GM19043 (cell line): ENCODE measurements at regions not wholly inside any gene's neighbourhood (a gene's known extent, or its start where the extent isn't known, plus 50 kb on each side); places are given as distances from the start of the nearest gene placed in this dataset.

Experiments
- ATAC-seq: cut with Tn5 transposase; IDR thresholded peaks from one replicate; pipeline ENCODE4 v1.9.1; 2021; ENCODE audit warnings: low read depth; ENCODE audit not compliant: unreplicated experiment

DNA sequence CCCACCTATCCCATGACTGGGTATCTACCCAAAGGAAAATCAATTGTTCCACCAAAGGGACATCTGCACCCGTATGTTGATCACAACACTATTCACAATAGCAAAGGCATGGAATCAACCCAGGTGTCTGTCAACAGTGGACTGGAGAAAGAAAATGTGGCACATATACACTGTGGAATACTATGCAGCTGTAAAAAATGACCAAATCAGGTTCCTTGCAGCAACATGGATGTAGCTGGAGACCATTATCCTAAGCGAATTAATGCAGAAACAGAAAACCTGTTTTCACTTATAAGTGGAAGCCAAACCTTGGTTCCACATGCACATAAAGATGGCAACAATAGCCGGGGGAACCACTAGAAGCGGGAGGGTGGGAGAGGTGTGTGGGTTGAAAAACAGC is 228.6 kb downstream of the UQCRFS1 start:
- no peak for ATAC-seq

DNA sequence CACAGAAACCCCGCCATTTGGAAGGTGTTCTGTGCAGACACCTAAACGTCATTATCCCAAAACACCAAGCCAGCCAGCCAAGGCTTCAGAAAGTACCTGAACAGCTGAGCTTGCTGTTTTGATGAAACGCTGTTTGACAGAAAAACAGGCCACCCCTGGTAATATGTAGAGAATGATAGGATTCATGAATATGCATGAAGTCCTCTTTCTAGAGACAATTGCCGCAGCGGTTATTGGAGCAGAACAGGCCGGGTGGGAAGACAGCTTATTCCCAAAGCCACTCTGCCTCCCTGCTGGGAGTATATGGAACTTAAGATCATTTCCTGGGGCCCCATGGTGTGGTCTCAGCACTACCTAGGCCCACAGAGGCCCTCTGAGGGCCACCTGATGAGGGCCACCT is 229.5 kb downstream of the UQCRFS1 start:
- ATAC-seq: no peak

DNA sequence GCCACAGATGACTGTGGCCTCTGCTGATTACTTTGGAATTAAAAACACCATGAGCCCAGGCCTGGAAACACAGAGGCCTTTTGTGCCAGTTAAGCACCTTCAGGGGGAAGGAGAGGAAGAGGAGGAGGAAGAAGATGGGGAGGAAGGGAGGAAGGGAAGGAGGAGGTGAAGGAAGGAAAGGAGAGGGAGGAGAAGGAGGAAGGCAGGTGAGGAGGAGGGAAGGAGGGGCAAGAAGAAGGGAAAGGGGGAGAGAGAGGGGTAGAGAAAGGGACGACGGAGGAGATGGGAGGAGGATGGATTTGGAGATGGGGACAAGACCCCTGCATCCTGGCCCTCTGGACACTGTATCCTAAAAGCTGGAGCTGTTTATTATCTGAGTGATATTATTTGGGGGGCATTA is 231.0 kb downstream of the UQCRFS1 start:
- no peak for ATAC-seq

DNA sequence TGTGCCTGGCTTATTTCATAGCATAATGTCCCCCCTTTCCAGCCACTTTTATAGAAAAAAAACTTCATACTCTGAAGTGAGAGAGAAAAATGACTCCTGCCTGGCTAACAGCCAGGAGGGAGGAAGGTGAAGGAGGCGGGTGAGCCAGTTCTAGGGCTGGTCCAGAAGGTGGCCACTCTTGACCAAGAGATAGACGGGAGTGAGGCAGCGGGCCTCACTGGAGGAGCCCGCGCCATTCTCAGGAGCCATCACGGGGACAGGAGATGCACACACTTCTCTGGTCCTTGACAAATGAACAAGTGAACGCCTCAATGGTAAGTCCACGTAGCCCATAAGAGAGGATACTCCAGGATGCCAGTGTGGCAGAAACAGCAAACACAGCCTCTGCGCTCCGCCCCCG is 231.4 kb downstream of the UQCRFS1 start:
- no peak for ATAC-seq

DNA sequence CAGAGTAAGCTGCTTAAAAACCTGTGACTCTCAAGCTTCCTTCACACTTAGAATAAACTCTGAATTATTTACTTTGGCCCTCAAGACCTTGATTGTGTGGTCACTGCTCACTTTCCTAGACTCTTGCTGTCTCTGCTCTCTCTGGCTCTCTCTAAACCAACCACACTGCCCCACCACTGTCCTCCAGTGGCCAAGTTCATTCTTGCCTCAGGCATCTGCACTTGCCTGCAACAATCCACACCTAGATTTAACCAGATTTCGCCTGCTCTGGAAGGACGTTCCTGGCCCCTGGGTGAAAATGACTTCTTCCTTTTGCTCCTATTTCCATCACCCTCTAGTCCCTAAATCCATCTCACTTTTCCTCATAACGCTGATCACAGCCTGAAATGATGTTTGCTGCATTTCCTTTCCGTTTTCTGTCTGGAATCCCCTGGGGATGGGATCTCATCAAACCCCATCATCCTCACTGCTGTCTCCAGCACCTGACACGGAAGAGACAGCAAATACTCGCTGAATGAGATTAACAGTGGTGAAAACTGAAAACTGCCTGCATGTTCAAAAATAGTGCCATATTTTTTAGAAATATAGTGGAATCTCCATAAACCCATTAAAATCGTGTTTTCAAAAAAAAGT is 232.6 kb downstream of the UQCRFS1 start:
- ATAC-seq: no peak

DNA sequence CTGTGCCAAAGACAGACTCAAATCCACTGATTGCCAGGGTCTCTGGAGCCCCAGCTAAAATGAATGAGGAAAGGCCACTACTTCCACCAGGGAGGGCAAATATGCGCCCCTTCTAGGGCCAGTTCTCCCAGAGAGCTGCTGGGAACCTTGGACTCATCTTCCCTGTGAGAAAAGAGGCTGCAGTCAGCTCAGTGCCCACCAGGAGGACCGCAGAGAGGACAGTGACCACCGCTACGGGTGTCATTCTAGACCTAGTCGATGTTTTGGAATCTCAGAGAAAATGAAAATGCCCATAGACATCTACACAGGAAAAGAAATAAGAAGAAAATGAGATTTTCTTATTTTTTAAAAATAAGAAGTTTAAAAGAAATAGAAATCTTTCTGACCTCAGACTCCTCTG is 235.1 kb downstream of the UQCRFS1 start:
- no peak for ATAC-seq

DNA sequence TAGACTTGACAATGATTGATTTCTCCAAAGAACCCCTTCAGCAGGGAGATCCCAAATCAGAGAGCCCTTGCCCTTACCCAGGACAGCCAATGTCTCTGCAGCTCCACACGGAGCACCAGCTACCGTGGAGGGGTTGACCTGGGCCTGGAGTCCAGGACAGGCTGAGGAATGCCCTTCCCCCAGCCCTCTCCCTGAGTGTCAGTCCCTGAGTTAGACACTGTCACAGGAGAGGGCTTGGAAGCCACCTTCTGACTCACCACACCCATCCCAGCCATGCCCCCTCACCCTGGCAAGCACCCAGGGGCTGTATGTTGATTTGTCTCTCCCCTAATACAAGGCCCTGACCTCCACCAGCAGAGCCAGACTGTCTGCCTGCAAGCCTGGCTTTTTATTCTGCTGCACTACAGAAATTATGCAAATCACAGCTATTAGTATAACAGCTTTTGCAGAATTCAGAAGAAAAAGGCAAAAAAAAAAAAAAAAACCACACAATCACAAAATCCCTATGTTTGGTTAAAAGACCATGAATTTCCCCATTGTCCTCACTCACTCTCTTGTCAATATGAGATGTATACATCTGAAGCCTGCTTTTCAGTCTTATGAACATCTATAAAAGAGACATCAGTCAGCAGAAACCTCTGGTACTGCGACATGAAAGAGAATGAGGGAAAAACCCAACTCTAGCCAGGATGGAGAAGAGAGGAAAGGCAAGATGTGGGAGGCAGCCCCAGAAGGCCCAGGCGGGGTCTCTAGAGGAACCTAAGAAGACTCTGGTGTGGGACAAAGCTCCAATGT is 240.7 kb downstream of the UQCRFS1 start:
- ATAC-seq: no peak

DNA sequence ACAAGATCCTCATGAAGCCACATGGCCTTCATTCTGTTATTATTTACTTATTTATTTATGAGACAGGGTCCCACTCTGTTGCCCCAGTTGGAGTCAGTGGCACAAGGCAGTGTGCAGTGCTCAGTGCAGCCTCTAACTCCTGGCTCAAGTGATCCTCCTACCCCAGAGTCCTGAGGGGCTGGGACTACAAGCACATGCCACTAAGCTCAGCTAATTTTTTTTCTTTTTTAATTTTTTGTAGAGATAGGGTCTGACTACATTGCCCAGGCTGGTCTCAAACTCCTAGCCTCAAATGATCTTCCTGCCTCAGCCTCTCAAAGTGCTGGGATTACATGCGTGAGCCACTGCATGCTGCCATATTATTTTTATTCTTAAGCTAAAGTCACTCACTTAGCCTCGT is 241.4 kb downstream of the UQCRFS1 start:
- no peak for ATAC-seq

DNA sequence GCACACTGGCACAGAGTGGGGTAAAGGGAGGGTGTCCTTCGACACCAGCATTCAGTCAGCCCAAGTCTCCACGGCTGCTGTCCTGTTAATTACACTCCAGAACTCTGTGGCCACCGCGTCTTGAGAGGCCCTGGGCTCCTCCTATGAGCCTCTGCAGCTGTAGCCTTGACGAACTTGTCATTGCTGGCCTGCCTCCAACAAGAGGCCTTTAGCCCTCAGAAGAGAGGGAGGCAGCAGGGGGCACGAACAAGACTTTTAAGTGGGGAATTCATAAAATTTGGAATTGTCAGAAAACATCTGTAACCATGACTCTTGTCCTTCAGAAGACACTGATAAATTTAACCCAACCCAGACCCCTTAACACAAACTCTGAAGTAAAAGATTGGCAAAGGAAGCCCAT is 241.9 kb downstream of the UQCRFS1 start:
- no peak for ATAC-seq

DNA sequence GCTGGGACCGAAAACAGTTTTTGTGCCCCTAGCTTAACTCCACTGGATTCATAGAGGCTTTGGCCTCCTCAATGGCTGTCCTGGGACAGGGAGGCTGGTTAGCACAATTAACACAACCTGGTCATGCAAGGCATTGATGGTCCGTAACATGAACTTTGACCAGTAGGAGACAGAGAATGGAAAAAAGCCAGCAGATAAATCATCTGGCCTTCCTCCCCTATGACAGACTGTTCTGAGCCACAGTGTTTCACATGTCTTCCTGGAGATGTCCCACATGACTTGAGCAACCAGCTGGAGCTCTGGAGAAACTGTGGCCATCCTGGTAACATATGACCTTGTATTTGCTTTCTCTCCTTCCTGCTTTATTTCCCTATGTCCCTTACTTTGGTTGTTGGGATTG is 244.2 kb downstream of the UQCRFS1 start:
- no peak for ATAC-seq

DNA sequence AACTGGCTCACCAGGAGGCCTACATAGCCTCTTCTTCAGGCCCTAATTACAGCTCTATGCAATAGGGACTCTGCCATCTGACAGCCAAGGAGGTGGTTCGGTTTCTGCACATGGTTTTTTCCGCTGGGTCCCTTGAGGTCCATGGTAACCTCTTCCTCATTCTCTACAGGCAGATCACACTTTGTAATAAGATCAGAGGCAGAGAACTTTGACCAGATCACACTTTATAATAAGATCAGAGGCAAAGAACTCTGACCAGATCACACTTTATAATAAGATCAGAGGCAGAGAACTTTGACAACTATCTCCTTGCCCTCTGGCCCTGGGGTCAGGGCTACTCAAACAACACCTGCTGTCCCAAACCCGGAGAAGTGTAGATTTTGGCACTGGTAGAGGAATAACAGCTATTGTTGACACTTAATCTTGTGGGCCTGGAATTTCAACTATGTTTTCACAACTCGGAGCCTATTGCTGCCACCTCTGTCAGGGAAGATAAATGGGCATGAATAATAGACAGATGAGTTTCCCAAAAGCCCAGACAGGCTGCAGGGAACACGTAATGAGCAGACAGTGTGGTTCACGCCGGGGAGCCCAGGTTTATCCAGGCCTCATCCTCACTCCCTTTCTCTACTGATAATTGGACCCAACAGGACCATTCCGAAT is 246.1 kb downstream of the UQCRFS1 start:
- ATAC-seq: no peak

DNA sequence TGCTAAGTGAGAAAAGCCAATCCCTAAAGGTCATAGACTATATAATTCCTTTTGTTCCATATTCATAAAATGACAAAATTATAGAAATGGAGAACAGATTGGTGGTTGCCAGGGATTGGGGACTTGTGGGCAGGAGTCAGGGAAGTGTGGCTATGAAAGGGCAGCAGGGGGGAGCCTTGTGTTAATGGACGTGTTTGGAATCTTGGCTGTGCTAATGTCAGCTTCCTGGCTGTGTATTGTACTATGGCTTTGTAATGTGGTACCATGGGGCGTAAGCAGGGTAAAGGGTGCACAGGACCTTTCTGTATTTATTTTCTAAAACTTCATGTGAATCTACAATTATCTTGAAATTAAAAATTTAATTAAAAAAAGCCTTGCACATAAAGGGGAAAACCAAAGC is 248.5 kb downstream of the UQCRFS1 start:
- ATAC-seq: no peak

DNA sequence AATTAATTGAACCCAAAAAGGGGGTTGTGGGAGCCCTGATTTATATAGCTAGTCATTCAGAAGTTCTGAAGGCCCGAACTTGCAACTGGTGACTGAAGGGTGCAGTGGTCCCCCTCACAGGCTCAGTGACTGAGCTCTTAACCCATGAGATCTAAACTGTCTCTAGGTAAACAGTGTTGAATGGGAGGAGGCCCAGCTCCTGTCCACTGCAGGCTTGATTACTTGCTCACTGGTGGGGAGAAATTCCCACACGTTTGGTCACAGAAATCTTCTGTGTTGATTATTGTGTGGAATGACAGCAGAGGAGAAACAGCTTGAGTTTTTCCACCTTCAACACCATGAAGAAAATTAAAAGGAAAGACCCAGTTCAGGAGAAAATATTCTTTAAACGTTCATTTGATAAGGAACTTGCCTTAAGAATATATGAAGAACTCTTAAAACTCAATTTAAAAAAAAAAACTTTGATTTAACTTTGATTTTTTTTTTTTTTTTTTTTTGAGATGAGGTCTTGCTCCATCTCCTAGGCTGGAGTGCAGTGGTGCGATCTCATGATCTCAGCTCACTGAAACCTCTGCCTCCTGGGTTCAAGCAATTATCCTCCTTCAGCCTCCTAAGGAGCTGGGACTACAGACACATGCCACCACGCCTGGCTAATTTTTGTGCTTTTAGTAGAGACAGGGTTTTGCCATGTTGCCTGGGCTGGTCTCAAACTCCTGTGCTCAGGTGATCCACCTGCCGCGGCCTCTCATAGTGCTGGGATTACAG is 249.3 kb downstream of the UQCRFS1 start:
- ATAC-seq: no peak

DNA sequence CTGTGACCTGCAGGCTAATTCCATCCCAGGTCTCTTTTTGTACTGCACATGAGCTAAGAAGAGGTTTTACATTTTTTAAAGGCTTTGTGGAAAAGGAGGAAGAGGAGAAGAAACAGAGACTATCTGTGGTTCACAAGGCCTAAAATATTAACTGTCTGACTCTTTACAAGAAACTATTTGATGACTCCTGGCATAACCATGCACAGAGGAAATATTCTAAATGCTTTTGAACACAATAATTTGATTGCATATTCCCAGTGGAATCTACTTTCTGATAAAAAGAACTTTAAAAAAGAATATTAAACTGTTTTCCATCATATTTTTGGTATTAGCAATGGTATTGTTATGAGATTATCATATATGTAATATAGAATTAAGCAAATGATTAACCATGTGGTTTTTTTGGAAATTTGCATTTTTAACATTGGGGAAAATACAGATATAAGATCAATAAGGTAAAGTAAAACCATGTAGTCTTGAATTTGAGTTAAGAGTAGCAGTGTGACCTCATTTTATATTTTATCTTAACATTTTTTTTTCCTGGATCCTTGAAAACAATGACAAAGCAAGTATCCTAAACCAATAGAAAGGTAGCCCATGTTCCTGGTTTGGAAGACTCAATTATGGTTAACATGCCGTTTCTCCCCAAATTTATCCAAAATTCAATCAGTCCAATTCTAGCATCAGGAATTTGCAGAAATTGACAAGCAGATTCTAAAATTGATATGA is 251.0 kb downstream of the UQCRFS1 start:
- ATAC-seq: no peak

DNA sequence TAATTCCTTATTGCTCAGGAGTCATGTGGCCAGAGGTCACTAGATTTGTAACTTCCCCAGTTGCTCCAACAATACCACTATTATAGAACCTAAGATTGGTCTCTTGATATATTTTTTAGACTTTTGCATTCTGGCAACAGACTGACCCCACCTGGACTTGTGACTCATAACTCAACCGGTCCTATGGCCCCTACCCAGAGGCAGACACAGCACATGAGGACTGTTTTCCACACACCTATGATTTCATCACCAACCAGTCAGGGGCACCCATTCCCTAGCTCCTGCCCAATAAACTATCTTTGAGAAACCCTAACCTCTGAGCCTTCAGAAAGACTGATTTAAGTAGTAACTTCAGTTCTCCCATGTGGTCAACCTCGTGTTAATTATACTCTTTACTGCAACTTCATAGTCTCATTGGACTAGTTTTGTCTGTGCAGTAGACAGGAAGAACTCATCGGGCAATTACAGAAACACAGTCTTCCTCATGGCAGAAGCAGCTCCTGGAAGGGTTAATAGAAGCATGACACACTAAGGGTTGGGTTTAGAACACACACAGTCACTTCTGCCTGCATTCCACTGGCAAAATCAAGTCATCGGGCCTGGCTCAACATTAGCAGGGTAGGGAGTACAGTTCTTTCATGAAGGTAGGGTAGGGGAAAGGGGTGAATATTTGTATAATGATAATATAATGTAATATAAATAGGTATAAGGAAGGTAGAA is 251.8 kb downstream of the UQCRFS1 start:
- no peak for ATAC-seq

DNA sequence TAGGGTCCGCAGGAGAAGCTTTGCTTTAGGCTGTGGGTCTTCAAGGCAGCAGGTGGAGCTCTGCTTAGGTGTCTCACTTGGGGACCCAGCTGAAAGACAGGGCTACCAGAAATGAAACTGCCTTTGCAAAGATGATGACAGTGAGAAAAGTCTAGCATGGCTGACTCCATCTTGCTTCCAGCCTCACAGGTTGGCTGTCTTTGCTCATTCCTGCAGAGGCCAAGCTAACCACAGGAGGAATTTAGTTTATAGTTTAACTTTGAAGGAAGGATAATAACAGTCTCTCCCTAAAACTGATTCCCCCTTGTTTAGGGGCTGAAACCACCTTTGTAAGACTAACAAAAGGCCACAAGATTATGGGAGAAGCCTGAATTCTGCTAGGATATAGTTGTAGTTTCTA is 252.4 kb downstream of the UQCRFS1 start:
- no peak for ATAC-seq

DNA sequence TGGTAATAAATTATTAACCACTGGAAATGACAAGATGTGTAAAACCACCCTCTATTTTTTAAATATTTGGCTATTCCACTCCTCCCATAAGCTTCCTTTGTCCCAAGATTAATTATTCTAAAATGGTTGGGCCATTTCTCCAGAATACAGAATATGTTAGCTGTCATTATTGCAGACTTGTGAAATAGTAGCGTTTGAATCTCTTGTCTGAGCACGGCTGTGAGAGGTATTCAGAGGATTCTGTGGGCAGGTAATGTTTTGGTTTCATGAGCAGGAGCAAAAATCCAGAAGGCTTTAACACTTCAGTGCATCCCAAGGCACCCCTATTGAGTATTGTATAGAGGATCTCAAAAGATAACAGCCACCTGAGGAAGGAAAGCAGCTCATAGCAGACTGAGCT is 256.0 kb downstream of the UQCRFS1 start:
- no peak for ATAC-seq

DNA sequence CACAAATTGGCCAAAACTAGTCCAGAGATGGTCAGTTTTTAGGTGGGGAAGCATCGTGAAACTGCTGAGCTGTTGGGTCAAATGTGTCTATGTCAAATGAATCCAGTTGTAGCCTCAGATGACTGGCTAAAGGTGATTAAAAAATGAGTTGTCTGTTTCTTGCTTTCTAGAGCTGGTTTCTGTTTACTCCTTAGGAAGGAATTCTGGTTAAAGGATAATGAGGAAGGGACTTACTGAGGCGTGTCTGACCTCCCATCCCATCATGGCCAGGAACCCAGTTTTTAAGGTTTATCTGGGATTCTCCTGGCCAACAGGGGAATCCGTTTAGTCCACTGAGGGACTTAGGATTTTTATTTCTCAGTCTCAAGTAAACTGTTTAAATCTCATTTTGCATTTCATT is 256.5 kb downstream of the UQCRFS1 start:
- ATAC-seq: no peak

DNA sequence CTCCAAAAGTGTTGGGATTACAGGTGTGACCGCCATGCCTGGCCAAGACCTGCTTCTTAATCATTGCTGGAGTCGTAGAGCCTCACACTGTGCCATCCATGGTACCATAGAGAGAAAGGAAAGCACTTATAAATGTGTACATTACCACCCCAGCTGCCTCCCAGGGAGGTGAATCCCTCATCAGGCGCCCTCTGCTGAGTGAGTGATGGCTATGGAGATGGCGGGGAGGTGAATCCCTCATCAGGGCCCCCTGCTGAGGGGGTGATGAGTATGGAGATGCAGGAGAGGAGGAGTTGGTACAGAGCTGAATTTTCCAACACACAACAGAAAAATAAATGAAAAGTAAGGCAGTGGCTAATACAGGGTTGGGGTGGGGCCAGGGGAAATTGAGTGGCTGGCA is 263.4 kb downstream of the UQCRFS1 start:
- ATAC-seq: no peak

DNA sequence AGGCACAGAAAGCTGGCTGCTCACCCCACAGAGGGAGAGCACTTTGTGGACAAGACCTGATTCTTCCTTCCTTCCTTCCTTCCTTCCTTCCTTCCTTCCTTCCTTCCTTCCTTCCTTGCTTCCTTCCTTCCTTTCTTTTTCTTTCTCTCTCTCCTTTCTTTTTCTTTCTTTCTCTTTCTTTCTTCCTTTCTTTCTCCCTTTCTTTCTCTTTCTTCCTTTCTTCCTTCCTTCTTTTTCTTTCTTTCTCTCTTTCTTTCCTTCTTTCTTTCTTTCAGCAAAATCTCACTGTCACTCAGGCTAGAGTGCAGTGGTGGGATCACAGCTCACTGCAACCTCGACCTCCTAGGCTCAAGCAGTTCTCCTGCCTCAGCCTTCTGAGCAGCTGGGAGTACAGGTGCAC is 263.9 kb downstream of the UQCRFS1 start:
- no peak for ATAC-seq
